ENCODE measurements at regions not wholly inside any gene's neighbourhood (a gene's known extent, or its start where the extent isn't known, plus 50 kb on each side); places are given as distances from the start of the nearest gene placed in this dataset.

GRCh38 chr13:22693691-22694090, 487.1 kb upstream of the SGCG start:
- Histone ChIP-seq H3K9ac (ENCODE audit: extremely low read depth, insufficient read length, low read length) (no peak overlapping the region), H4K91ac (ENCODE audit: insufficient read length, low read depth, low read length) (no peak overlapping the region), H3T11ph (ENCODE audit: low read length) (no peak overlapping the region), H2BK15ac (ENCODE audit: low read depth, low read length) (no peak overlapping the region), H2AFZ (ENCODE audit: low read length) (no peak overlapping the region), H4K8ac (replicated peaks; ENCODE audit: insufficient read length, low read depth, low read length) (no peak overlapping the region), H3K14ac (ENCODE audit: insufficient read depth, low read length) (no peak overlapping the region), H3K4me1 (ENCODE audit: insufficient read depth, low read length) (no peaks in the 10 kb centered on the region), H4K5ac (ENCODE audit: insufficient read length, low read depth, low read length) (no peak overlapping the region), H3K9me3 (ENCODE audit: control insufficient read depth, low read depth, low read length) (no peaks in the 10 kb centered on the region), H2BK5ac (ENCODE audit: insufficient read length, low read length) (no peak overlapping the region), H2AK5ac (ENCODE audit: insufficient read length, low read length) (no peak overlapping the region), H3K23ac (ENCODE audit: insufficient read length, low read depth, low read length) (no peak overlapping the region), H3K4ac (ENCODE audit: low read depth, low read length) (no peak overlapping the region), H2BK12ac (ENCODE audit: insufficient read length, low read depth, low read length) (no peak overlapping the region), H2BK120ac (ENCODE audit: low read depth, low read length, poor library complexity, severe bottlenecking) (no peak overlapping the region), H4K20me1 (ENCODE audit: control insufficient read depth, insufficient read depth, insufficient read length) (no peaks in the 10 kb centered on the region), H3K27me3 (ENCODE audit: insufficient read depth, low read length) (no peaks in the 10 kb centered on the region), H3K79me1 (ENCODE audit: insufficient read depth, low read depth, low read length, poor library complexity, severe bottlenecking) (no peaks in the 10 kb centered on the region), H3K79me2 (ENCODE audit: insufficient read depth, low read length) (no peaks in the 10 kb centered on the region), H3K4me2 (ENCODE audit: insufficient read depth, insufficient read length, low read length) (no peak overlapping the region), H3K18ac (ENCODE audit: insufficient read length, low read depth, low read length) (no peak overlapping the region), H3K56ac (ENCODE audit: insufficient read length, low read depth, low read length) (no peak overlapping the region), H3K27ac (ENCODE audit: insufficient read length, low read depth, low read length) (no peak overlapping the region), H3K23me2 (ENCODE audit: insufficient read length, low read depth, low read length, poor library complexity, severe bottlenecking) (no peaks in the 10 kb centered on the region), H2BK20ac (ENCODE audit: low read depth, low read length, poor library complexity, severe bottlenecking) (no peak overlapping the region)
- Mint-ChIP-seq H3K4me3 (no peak overlapping the region), H3K27ac (no peak overlapping the region), H3K27me3 (ENCODE audit: low read depth) (no peaks in the 10 kb centered on the region), H3K36me3 (ENCODE audit: insufficient read depth in 1 of 3, low read depth in 3 of 3) (peaks cover 3 to 5% (median 5%) of the 10 kb centered on the region in 3 experiments; a peak in 4 of 7 replicates), H3K9me3 (peaks cover 12 to 20% of the 10 kb centered on the region in 2 experiments), H3K4me1 (no peaks in the 10 kb centered on the region)
- DNase-seq, result no peak
- TF ChIP-seq CTCF (conservative IDR thresholded peaks at IDR 0.05), result no peak
